ENCODE measurements at regions not wholly inside any gene's neighbourhood (a gene's known extent, or its start where the extent isn't known, plus 50 kb on each side); places are given as distances from the start of the nearest gene placed in this dataset.

DNA sequence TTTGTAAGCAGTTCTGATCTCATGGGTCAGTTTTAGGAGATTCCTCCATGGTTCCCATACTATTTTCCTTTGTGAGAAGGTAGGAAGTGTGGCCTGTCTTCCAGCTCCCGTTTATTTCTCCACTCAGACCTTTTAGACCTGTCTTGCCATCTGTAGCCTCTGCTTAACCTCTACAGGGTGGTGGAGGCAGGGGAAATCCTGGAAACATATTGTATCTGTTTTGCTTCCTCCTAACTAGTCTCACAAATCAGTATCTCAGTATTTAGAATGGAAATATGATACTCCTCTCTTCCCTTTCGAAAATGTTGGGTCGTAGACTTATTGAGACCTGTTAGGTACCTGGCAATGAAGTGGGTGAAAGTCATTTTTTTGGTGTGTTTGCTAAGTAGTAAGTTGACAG, 399.4 kb upstream of the RGS6 start:
- Histone ChIP-seq H3K36me3 (ENCODE audit: control insufficient read depth, insufficient read depth, low read length, severe bottlenecking) (no peaks in the 10 kb centered on the region), H3K9me3 (ENCODE audit: control insufficient read depth, low read length) (no peaks in the 10 kb centered on the region), H3K4me1 (ENCODE audit: control insufficient read depth, insufficient read depth, low read length) (peaks cover 40% of the 10 kb centered on the region), H3K9ac (ENCODE audit: low read length) (peak overlapping the region; percentile 40), H3K27me3 (replicated peaks; ENCODE audit: control insufficient read depth, insufficient read depth, low read length) (no peaks in the 10 kb centered on the region), H3K4me3 (ENCODE audit: low read length) (peak overlapping the region; percentile 45)
- no peak for DNase-seq (ENCODE audit: low read depth)

DNA sequence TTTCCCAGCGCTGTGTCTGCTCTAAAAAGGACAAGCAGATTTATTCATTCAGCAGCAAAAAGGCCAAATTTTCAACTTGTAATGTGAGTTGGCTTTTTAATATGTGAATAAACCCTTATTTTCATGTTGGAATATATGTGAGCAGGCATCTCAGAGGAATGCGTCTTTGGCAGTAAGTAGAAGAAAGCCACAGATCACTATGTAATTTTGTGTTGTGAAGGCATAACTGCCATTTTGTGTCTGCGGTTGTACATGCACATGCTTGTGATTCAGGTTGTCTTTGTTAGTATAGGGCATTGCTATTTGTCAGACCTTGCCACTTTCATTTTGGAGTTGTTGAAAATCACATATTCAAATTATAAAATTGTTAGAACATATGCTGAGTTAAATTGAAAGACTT, 398.8 kb upstream of the RGS6 start:
- no peaks in the 10 kb centered on the region for H3K9me3 ChIP-seq (ENCODE audit: control insufficient read depth, low read length)
- H3K9ac ChIP-seq (ENCODE audit: low read length): no peak overlapping the region
- peak; percentile 45 for DNase-seq (ENCODE audit: low read depth)
- no peak overlapping the region for H3K4me3 ChIP-seq (ENCODE audit: low read length)
- peaks cover 40% of the 10 kb centered on the region for H3K4me1 ChIP-seq (ENCODE audit: control insufficient read depth, insufficient read depth, low read length)
- H3K36me3 ChIP-seq (ENCODE audit: control insufficient read depth, insufficient read depth, low read length, severe bottlenecking): no peaks in the 10 kb centered on the region
- H3K27me3 ChIP-seq (replicated peaks; ENCODE audit: control insufficient read depth, insufficient read depth, low read length): no peaks in the 10 kb centered on the region

DNA sequence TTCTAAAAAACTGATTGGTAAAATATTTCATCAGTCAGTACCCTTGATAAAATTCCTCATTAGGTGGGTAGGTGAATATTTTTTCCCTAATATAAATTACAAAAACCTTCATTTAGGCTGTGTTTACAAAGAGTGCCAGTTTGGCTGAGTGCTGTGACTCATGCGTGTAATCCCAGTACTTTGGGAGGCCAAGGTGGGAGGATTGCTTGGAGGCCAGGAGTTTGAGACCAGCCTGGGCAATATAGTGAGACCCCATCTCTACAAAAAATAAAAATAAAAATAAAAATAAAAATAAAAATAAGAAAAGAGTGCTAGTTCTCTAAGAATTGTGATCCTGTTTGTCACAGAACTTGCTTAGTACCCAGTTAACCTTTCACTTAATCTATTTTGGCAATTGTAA, 398.4 kb upstream of the RGS6 start:
- Histone ChIP-seq H3K9me3 (ENCODE audit: control insufficient read depth, low read length) (no peaks in the 10 kb centered on the region), H3K4me1 (ENCODE audit: control insufficient read depth, insufficient read depth, low read length) (peaks cover 41% of the 10 kb centered on the region), H3K4me3 (ENCODE audit: low read length) (no peak overlapping the region), H3K27me3 (replicated peaks; ENCODE audit: control insufficient read depth, insufficient read depth, low read length) (no peaks in the 10 kb centered on the region), H3K36me3 (ENCODE audit: control insufficient read depth, insufficient read depth, low read length, severe bottlenecking) (no peaks in the 10 kb centered on the region), H3K9ac (ENCODE audit: low read length) (no peak overlapping the region)
- DNase-seq (ENCODE audit: low read depth): no peak

DNA sequence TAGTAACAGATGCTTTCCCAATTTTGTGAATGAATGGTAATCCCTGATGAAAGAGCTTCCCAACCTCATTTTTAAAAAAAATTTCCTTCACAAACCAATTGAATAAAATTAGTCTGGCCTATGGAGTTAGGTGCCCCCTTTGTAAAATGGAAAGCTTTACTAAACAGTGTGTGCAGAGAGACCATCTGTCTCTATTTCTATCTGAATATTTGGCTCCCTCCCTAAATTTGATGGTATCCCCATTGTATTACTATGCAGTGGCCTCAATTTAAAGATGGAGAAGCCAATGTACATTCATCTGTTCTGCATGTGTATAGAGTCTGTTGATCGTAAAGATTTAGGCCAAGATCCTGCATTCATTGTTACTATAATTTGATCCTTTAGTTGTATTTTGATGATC, 397.7 kb upstream of the RGS6 start:
- DNase-seq (ENCODE audit: low read depth): no peak
- Histone ChIP-seq H3K27me3 (replicated peaks; ENCODE audit: control insufficient read depth, insufficient read depth, low read length) (no peaks in the 10 kb centered on the region), H3K9me3 (ENCODE audit: control insufficient read depth, low read length) (no peaks in the 10 kb centered on the region), H3K4me1 (ENCODE audit: control insufficient read depth, insufficient read depth, low read length) (peaks cover 45% of the 10 kb centered on the region), H3K4me3 (ENCODE audit: low read length) (no peak overlapping the region), H3K36me3 (ENCODE audit: control insufficient read depth, insufficient read depth, low read length, severe bottlenecking) (no peaks in the 10 kb centered on the region), H3K9ac (ENCODE audit: low read length) (no peak overlapping the region)

DNA sequence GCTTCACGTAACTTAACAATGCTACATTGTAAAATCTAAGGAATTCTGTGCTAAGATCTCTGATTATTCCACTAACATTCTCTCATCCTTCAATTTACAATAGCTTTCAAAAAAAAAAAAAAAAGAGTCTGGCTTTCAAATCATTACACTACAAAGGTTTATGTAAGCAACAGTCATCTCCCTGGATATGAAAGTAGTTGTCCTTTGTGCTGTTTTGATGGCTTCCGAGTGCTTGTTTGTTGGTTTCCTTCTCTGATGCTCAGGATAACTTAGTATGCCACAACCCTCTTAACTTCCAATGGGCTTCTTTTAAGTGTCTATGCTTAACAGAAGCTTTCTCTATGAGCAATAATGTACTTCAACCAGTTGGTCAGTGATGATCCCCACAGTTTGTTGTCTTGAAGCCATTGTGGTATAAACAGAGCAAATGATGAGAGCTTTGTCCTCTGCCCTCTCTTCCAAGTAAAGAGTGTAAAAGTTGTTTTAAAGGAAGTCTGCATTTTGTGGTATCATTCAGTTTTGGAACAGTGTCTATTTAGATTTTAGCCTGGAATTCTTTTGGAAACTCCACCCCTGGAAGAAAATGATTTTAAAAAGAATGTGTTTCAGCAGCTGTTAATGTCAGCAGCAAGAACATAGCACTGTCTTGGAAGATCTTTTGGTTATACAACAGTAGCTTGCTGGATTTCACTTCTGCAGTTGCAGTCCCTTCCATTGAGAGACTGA, 396.1 kb upstream of the RGS6 start:
- H3K4me1 ChIP-seq (ENCODE audit: control insufficient read depth, insufficient read depth, low read length): peaks cover 47% of the 10 kb centered on the region
- no peaks in the 10 kb centered on the region for H3K36me3 ChIP-seq (ENCODE audit: control insufficient read depth, insufficient read depth, low read length, severe bottlenecking)
- H3K27me3 ChIP-seq (replicated peaks; ENCODE audit: control insufficient read depth, insufficient read depth, low read length): no peaks in the 10 kb centered on the region
- no peak overlapping the region for H3K4me3 ChIP-seq (ENCODE audit: low read length)
- DNase-seq (ENCODE audit: low read depth): no peak
- no peaks in the 10 kb centered on the region for H3K9me3 ChIP-seq (ENCODE audit: control insufficient read depth, low read length)
- no peak overlapping the region for H3K9ac ChIP-seq (ENCODE audit: low read length)

DNA sequence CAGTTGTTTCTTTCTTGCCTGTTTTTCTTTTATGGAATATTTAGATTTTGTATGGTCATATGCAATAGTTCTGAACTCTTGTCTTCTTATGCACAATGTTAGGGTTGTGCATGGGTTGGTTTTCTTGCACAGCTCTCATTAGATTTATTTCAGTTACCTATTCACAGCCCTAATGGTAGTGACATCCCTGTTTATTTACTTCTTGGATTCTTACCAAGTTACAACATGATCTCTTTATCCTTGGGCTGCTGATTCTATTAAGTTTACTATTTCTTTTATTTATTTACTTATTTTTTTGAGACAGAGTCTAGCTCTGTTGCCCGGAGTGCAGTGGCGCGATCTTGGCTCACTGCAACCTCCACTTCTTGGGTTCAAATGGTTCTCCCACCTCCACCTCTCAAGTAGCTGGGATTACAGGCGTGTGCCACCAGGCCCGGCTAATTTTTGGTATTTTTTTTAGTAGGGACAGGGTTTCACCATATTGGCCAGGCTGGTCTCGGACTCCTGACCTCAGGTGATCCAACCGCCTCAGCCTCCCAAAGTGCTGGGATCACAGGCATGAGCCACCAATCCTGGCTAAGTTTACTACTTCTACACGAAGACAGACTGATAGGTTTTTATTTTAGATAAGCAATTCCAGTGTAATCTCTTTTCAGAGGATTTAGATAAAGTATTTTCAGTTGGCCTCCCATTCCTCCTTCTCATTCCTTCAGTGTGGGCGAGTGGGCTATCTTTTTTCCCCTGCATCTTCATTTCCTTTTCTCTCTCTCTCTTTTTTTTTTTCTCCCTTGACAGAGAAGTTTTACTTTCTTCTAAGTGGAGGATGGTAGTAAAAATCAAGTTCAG, 395.1 kb upstream of the RGS6 start:
- H3K4me3 ChIP-seq (ENCODE audit: low read length): no peak overlapping the region

DNA sequence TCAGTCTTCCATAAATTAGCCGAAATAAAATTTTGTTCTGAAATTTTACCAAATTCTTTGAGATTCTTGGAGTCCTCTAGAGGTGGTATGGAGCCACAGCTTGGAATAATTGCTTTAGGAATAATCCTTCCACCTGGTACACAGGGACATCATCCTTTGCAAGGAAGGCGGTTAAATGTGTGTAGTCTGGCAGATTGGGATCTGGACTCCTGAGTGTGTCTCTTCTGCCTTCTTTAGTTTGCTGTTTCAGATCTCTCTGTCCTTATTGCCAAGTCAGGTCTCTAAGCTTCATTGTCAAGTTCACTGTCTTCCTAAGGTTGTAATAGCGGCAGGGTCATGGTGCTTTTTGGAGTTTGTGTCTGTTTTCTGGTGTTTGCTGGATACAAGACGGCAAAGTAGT, 393.9 kb upstream of the RGS6 start:
- no peak overlapping the region for H3K4me3 ChIP-seq (ENCODE audit: low read length)
- no peak overlapping the region for H3K9ac ChIP-seq (ENCODE audit: low read length)
- no peaks in the 10 kb centered on the region for H3K9me3 ChIP-seq (ENCODE audit: control insufficient read depth, low read length)
- H3K36me3 ChIP-seq (ENCODE audit: control insufficient read depth, insufficient read depth, low read length, severe bottlenecking): no peaks in the 10 kb centered on the region
- DNase-seq (ENCODE audit: low read depth): no peak
- no peaks in the 10 kb centered on the region for H3K27me3 ChIP-seq (replicated peaks; ENCODE audit: control insufficient read depth, insufficient read depth, low read length)
- H3K4me1 ChIP-seq (ENCODE audit: control insufficient read depth, insufficient read depth, low read length): peaks cover 30% of the 10 kb centered on the region

More for the DNA sequence above, 395.1 kb upstream of the RGS6 start:
- H3K27me3 ChIP-seq (replicated peaks; ENCODE audit: control insufficient read depth, insufficient read depth, low read length): no peaks in the 10 kb centered on the region
- no peak overlapping the region for H3K9ac ChIP-seq (ENCODE audit: low read length)
- peaks cover 42% of the 10 kb centered on the region for H3K4me1 ChIP-seq (ENCODE audit: control insufficient read depth, insufficient read depth, low read length)
- no peaks in the 10 kb centered on the region for H3K36me3 ChIP-seq (ENCODE audit: control insufficient read depth, insufficient read depth, low read length, severe bottlenecking)
- DNase-seq (ENCODE audit: low read depth): no peak
- H3K9me3 ChIP-seq (ENCODE audit: control insufficient read depth, low read length): no peaks in the 10 kb centered on the region

DNA sequence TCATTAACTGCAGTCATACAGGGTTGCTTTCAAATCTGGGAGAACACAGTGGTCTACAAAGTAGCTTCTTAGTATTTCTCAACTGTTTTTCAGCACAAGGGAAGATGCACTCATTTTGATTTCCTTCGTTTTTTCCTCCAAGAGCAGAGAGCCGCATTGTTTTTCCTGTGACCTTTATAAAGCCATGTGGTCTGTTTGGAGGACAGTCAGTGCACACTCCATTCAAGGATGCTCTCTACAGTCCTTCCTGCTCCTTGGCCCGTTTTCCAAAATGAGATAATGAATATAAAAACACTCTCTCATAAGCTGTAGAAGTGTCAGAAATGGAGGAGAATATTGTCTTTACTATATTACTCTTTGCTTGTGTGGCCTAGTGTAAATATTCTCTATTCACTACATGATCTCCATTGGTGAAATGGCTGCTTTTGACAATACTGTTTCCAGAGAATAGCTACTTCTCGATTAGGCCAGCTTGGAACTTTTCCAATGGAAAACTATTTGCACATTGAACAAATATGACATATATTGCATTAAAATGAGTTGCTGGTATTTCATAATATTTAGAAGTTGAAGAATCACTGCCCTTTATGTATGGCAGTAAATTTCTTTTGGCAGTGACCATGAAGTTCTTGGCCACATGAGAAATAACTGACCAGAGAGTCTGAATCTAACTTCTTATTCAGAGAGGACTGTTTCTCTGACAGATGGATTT, 393.1 kb upstream of the RGS6 start:
- DNase-seq (ENCODE audit: low read depth): peak; percentile 88
- no peak overlapping the region for H3K4me3 ChIP-seq (ENCODE audit: low read length)
- H3K9me3 ChIP-seq (ENCODE audit: control insufficient read depth, low read length): no peaks in the 10 kb centered on the region
- peaks cover 28% of the 10 kb centered on the region for H3K4me1 ChIP-seq (ENCODE audit: control insufficient read depth, insufficient read depth, low read length)
- H3K36me3 ChIP-seq (ENCODE audit: control insufficient read depth, insufficient read depth, low read length, severe bottlenecking): no peaks in the 10 kb centered on the region
- H3K27me3 ChIP-seq (replicated peaks; ENCODE audit: control insufficient read depth, insufficient read depth, low read length): no peaks in the 10 kb centered on the region
- H3K9ac ChIP-seq (ENCODE audit: low read length): no peak overlapping the region

DNA sequence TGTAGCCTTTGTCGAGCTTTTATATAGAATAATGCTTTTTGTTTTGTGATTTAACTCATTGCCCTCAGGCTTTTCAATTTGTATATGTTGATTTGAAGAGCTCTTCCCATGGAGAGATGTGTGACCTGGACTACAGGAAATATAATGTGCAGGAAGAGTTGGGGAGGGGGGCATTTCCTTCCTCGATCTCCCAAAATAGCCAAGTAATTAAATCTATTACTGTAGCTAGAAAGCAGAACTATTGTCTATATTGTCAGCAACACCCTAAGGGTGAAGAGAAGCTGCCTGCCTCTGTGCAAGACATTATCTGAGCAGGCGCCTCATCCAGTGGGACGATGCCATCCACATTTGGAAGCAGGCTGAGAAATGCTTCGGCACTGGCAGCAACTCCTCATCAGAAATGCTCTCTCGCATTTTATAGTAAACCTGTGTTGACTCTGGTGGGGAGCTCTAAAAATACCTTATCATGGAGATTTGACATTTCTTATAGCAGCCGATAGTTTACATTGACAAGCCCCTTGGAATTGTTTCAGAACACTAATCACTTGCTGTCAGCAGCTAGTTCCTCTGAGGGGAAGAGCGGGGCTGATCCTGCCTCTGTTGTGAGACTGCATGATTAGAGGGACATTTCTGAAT, 392.5 kb upstream of the RGS6 start:
- H3K9me3 ChIP-seq (ENCODE audit: control insufficient read depth, low read length): no peaks in the 10 kb centered on the region
- H3K4me3 ChIP-seq (ENCODE audit: low read length): peak overlapping the region; percentile 14
- H3K36me3 ChIP-seq (ENCODE audit: control insufficient read depth, insufficient read depth, low read length, severe bottlenecking): no peaks in the 10 kb centered on the region
- DNase-seq (ENCODE audit: low read depth): peak; percentile 23
- H3K4me1 ChIP-seq (ENCODE audit: control insufficient read depth, insufficient read depth, low read length): peaks cover 28% of the 10 kb centered on the region
- no peaks in the 10 kb centered on the region for H3K27me3 ChIP-seq (replicated peaks; ENCODE audit: control insufficient read depth, insufficient read depth, low read length)
- H3K9ac ChIP-seq (ENCODE audit: low read length): no peak overlapping the region

DNA sequence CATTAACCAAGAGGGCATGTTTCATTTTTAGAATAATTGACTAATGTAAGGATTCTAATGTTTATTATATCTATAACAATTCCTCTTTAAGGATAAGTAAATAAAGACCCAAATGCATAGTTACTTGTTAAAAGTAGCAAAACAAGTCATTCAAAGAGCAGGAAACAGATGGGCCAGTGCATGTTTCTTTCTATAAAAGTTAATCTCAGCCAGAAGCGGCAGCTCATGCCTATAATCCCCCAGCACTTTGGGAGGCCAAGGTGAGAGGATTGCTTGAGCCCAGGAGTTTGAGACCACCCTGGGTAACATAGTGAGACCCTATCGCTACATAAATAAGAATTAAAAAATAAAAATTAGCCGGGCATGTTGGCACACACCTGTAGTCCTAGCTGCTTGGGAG, 391.0 kb upstream of the RGS6 start:
- H3K27me3 ChIP-seq (replicated peaks; ENCODE audit: control insufficient read depth, insufficient read depth, low read length): no peaks in the 10 kb centered on the region
- no peak overlapping the region for H3K4me3 ChIP-seq (ENCODE audit: low read length)
- H3K4me1 ChIP-seq (ENCODE audit: control insufficient read depth, insufficient read depth, low read length): peaks cover 25% of the 10 kb centered on the region
- no peak overlapping the region for H3K9ac ChIP-seq (ENCODE audit: low read length)
- DNase-seq (ENCODE audit: low read depth): no peak
- no peaks in the 10 kb centered on the region for H3K36me3 ChIP-seq (ENCODE audit: control insufficient read depth, insufficient read depth, low read length, severe bottlenecking)
- no peaks in the 10 kb centered on the region for H3K9me3 ChIP-seq (ENCODE audit: control insufficient read depth, low read length)
